Tibial nerve (tissue), 4 donors: ENCODE measurements at regions not wholly inside any gene's neighbourhood (a gene's known extent, or its start where the extent isn't known, plus 50 kb on each side); places are given as distances from the start of the nearest gene placed in this dataset.

Experiments used
- EP300 ChIP-seq, 2 donors: sonication (generic); formaldehyde crosslinking; IDR thresholded peaks; one replicate each; pipeline ENCODE4 v1.6.1; 2017; ENCODE audit warnings: antibody characterized with exemption in 2 of 2, mild to moderate bottlenecking in 1 of 2
- POLR2A ChIP-seq, 2 donors: fragments of 450-650 bp; IDR thresholded peaks; one replicate each; pipeline ENCODE4 v1.6.1; 2017; ENCODE audit warnings: antibody characterized with exemption in 2 of 2, mild to moderate bottlenecking in 2 of 2, moderate library complexity in 2 of 2
- TF ChIP-seq, protein P1 (sequence below), 5 experiments: fragments of 200-600 bp in 3 of 5; fragments of 450-650 bp in 2 of 5; sonication (generic) in 3 of 5; IDR thresholded peaks; one replicate each; pipeline ENCODE4 v1.5.1; 2016 to 2019; ENCODE audit warnings: antibody characterized with exemption in 5 of 5, mild to moderate bottlenecking in 3 of 5, moderate library complexity in 2 of 5

GRCh38 chr1:22398656-22399420, 52.8 kb upstream of the ZBTB40 start:
- no peak for TF ChIP-seq EP300 (IDR thresholded peaks at IDR 0.05)
- TF ChIP-seq, protein P1, sequence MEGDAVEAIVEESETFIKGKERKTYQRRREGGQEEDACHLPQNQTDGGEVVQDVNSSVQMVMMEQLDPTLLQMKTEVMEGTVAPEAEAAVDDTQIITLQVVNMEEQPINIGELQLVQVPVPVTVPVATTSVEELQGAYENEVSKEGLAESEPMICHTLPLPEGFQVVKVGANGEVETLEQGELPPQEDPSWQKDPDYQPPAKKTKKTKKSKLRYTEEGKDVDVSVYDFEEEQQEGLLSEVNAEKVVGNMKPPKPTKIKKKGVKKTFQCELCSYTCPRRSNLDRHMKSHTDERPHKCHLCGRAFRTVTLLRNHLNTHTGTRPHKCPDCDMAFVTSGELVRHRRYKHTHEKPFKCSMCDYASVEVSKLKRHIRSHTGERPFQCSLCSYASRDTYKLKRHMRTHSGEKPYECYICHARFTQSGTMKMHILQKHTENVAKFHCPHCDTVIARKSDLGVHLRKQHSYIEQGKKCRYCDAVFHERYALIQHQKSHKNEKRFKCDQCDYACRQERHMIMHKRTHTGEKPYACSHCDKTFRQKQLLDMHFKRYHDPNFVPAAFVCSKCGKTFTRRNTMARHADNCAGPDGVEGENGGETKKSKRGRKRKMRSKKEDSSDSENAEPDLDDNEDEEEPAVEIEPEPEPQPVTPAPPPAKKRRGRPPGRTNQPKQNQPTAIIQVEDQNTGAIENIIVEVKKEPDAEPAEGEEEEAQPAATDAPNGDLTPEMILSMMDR (IDR thresholded peaks at IDR 0.05): no peak
- no peak for TF ChIP-seq POLR2A (IDR thresholded peaks at IDR 0.05)
